BLaER1 treated with 17β-estradiol and CSF1 and Interleukin-3, amounts not matched to agents 10 nM and 100 nM (cell line): ENCODE measurements at regions not wholly inside any gene's neighbourhood (a gene's known extent, or its start where the extent isn't known, plus 50 kb on each side); places are given as distances from the start of the nearest gene placed in this dataset.

Experiments
- H3K27ac ChIP-seq, 11 experiments: shearing (Covaris generic); formaldehyde crosslinking; 2 replicates each; pipeline ENCODE4 v1.8.1; 2022
- H3K27me3 ChIP-seq, 11 experiments: shearing (Covaris generic); formaldehyde crosslinking; 2 replicates each; pipeline ENCODE4 v1.8.1; 2022
- H3K36me3 ChIP-seq, 11 experiments: shearing (Covaris generic); formaldehyde crosslinking; 2 replicates each; pipeline ENCODE4 v1.8.1; 2022
- H3K4me1 ChIP-seq, 10 experiments: shearing (Covaris generic); formaldehyde crosslinking; 2 replicates each; pipeline ENCODE4 v1.8.1; 2022
- H3K4me2 ChIP-seq, 11 experiments: shearing (Covaris generic); formaldehyde crosslinking; 2 replicates each; pipeline ENCODE4 v1.8.1; 2022
- H3K4me3 ChIP-seq, 10 experiments: shearing (Covaris generic); formaldehyde crosslinking; 2 replicates each; pipeline ENCODE4 v1.8.1; 2022
- H3K9ac ChIP-seq, 11 experiments: shearing (Covaris generic); formaldehyde crosslinking; 2 replicates each; pipeline ENCODE4 v1.8.1; 2022
- H3K9me3 ChIP-seq, 11 experiments: shearing (Covaris generic); formaldehyde crosslinking; replicated peaks in 1 of 11; 2 replicates each; pipeline ENCODE4 v1.8.1; 2022
- H4K20me1 ChIP-seq, 11 experiments: shearing (Covaris generic); formaldehyde crosslinking; 2 replicates each; pipeline ENCODE4 v1.8.1; 2022
- Cebpa-rat ChIP-seq, 11 experiments: shearing (Covaris generic); IDR thresholded peaks; 2 replicates each; pipeline ENCODE4 v1.8.1; 2022

GRCh38 chr5:2684606-2685005 lies 66.9 kb downstream of the IRX2 start:
- TF ChIP-seq Cebpa-rat (IDR thresholded peaks at IDR 0.05), result no peak
- Histone ChIP-seq H3K4me1 (peaks cover 0 to 48% (median 37%) of the 10 kb centered on the region in 10 experiments; a peak in 16 of 20 replicates), H3K9ac (no peak overlapping the region), H3K27me3 (no peaks in the 10 kb centered on the region), H4K20me1 (no peaks in the 10 kb centered on the region), H3K36me3 (no peaks in the 10 kb centered on the region), H3K27ac (no peak overlapping the region), H3K9me3 (peaks cover 0 to 7% (median 0%) of the 10 kb centered on the region in 11 experiments; a peak in 5 of 22 replicates), H3K4me3 (no peak overlapping the region), H3K4me2 (no peak overlapping the region)

DNA sequence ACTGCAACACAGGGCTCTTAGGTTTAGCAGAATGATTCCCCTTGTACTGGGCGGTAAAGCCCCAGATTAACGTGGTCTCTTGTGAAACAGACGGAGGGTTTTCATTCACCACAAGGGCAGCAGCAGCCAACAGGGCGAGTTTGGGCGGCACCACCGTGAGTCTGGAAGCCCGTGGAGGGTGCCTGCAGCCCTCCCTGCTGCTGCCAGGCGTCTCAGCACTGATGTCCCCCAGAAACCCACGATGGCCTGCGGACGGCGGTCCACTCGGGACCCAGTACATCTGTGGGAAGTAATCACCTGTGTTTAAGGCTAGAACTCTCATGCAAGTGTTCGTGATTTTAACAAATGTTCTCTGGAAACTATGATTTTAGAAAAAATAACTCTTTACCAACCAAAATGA lies 67.8 kb downstream of the IRX2 start:
- Histone ChIP-seq H3K9ac (no peak overlapping the region), H3K27me3 (no peaks in the 10 kb centered on the region), H3K4me3 (no peak overlapping the region), H3K36me3 (no peaks in the 10 kb centered on the region), H3K4me2 (no peak overlapping the region), H3K4me1 (peaks cover 0 to 44% (median 33%) of the 10 kb centered on the region in 10 experiments; a peak in 16 of 20 replicates), H4K20me1 (no peaks in the 10 kb centered on the region), H3K9me3 (no peaks in the 10 kb centered on the region; a peak in 1 of 22 replicates), H3K27ac (no peak overlapping the region)
- no peak for TF ChIP-seq Cebpa-rat (IDR thresholded peaks at IDR 0.05)

DNA sequence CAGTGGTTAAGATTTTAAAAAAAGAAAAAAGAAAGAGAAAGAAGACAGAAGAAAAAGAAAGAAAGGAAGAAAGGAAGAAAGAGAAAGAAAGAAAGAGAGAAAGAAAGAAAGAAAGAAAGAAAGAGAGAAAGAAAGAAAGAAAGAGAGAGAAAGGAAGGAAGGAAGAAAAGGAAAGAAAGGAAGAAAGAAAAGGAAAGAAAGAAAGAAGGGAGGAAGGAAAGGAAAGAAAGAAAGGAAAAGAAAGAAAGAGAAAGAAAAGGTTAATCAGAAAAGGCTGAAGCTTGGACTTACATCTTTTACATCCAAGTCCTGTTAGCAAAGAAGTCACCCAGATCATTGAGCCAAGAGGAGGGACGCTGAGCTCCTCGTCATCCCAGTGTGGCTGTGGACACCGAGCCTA lies 70.0 kb downstream of the IRX2 start:
- Histone ChIP-seq H3K27me3 (no peaks in the 10 kb centered on the region), H3K9me3 (peaks cover 6 to 17% (median 12%) of the 10 kb centered on the region in 11 experiments; a peak in 18 of 22 replicates), H3K4me3 (no peak overlapping the region), H3K4me2 (peak overlapping the region in 8 of 11 experiments; percentile 9 to 66 (median 46); a peak in 10 of 22 replicates), H4K20me1 (no peaks in the 10 kb centered on the region), H3K36me3 (no peaks in the 10 kb centered on the region), H3K9ac (no peak overlapping the region), H3K4me1 (peaks cover 0 to 22% (median 11%) of the 10 kb centered on the region in 10 experiments; a peak in 13 of 20 replicates), H3K27ac (no peak overlapping the region)
- no peak for TF ChIP-seq Cebpa-rat (IDR thresholded peaks at IDR 0.05)

DNA sequence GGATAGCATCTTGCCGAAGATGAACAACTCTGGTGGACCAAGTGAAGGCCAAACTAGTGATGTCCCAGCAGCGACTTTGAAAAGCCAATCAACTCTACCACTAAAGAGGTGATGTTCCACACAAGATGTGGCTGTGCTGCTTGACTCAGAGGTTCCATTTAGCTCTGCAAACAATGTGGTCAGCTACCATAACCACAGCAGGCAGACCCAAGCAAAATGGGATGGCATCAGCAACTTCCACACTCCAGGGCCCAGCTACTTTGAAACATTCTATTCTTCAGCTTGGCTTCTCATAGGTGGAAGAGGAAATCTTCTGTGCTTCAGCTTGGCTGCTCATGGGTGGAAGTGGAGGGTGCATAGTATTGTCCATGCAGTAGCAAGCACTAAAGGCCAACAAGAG lies 70.5 kb downstream of the IRX2 start:
- H3K4me3 ChIP-seq, result no peak overlapping the region
- H3K4me2 ChIP-seq, result peak overlapping the region in 8 of 11 experiments; percentile 9 to 66 (median 50); a peak in 13 of 22 replicates
- H3K9ac ChIP-seq, result no peak overlapping the region
- no peak for TF ChIP-seq Cebpa-rat (IDR thresholded peaks at IDR 0.05)
- H4K20me1 ChIP-seq, result no peaks in the 10 kb centered on the region
- H3K36me3 ChIP-seq, result no peaks in the 10 kb centered on the region
- peaks cover 0 to 17% (median 10%) of the 10 kb centered on the region in 10 experiments; a peak in 13 of 20 replicates for H3K4me1 ChIP-seq
- peaks cover 9 to 20% (median 16%) of the 10 kb centered on the region in 11 experiments; a peak in 18 of 22 replicates for H3K9me3 ChIP-seq
- H3K27me3 ChIP-seq, result no peaks in the 10 kb centered on the region
- H3K27ac ChIP-seq, result no peak overlapping the region

DNA sequence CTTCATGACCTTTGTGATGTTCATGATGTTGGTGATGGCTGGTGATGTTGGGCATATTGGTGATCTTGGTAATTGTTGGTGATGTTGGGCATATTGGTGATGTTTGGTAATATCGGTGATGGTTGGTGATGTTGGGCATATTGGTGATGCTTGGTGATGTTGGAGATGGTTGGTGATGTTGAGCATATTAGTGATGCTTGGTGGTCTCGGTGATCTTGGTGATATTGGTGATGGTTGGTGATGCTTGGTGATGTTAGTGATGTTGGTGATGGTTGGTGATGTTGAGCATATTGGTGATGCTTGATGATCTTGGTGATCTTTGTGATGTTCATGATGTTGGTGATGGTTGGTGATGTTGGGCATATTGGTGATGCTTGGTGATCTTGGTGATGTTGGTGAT lies 73.8 kb downstream of the IRX2 start:
- Histone ChIP-seq H3K27me3 (no peaks in the 10 kb centered on the region), H3K4me1 (peaks cover 0 to 17% (median 9%) of the 10 kb centered on the region in 10 experiments; a peak in 13 of 20 replicates), H4K20me1 (no peaks in the 10 kb centered on the region), H3K36me3 (no peaks in the 10 kb centered on the region), H3K9me3 (peaks cover 9 to 21% (median 16%) of the 10 kb centered on the region in 11 experiments; a peak in 18 of 22 replicates), H3K27ac (no peak overlapping the region), H3K9ac (no peak overlapping the region), H3K4me3 (no peak overlapping the region), H3K4me2 (no peak overlapping the region)
- no peak for TF ChIP-seq Cebpa-rat (IDR thresholded peaks at IDR 0.05)

DNA sequence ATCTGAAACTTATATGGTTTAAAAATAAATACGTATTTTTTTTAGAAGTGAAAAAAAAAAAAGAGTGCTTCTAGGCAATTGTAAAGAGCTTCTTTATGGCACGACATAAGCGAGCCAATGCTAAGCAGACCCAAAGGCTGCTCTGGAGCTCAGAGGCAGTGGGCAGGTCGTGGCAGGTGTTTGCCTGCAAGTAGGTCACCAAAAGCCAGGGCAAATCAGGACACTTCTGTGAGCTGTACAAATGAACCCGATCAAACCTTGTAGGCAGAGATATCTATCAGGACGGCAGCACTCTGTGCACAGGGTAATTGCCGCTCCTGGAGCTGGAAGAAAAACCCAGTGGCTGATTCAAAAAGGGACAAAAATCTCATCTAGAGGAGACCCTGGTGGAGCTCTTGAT lies 75.9 kb downstream of the IRX2 start:
- no peak overlapping the region for H3K4me2 ChIP-seq
- no peak for TF ChIP-seq Cebpa-rat (IDR thresholded peaks at IDR 0.05)
- peaks cover 9 to 21% (median 16%) of the 10 kb centered on the region in 11 experiments; a peak in 18 of 22 replicates for H3K9me3 ChIP-seq
- H3K27ac ChIP-seq, result no peak overlapping the region
- no peak overlapping the region for H3K9ac ChIP-seq
- H3K36me3 ChIP-seq, result no peaks in the 10 kb centered on the region
- no peaks in the 10 kb centered on the region for H3K27me3 ChIP-seq
- H3K4me1 ChIP-seq, result peaks cover 0 to 2% (median 1%) of the 10 kb centered on the region in 10 experiments; a peak in 9 of 20 replicates
- no peak overlapping the region for H3K4me3 ChIP-seq
- H4K20me1 ChIP-seq, result no peaks in the 10 kb centered on the region

DNA sequence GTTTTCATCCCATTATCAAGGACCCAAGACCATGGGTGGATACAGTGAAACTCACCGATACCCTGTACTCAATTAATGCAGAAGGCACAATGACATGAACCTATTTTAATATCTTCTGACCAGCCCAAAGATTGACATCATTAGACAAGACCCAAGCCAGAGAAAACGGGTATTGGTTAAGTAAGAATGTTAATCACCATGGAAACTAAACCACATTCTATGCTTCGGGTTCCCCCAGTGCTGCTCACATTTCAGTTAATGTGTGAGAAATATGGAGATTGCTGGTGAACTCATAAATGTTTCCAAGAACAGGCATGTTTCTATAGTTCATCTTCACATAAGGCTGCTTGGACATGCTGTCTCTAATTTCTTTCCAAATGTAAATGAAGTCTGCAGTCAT lies 77.0 kb downstream of the IRX2 start:
- no peak overlapping the region for H3K4me3 ChIP-seq
- H3K4me1 ChIP-seq, result no peaks in the 10 kb centered on the region

DNA sequence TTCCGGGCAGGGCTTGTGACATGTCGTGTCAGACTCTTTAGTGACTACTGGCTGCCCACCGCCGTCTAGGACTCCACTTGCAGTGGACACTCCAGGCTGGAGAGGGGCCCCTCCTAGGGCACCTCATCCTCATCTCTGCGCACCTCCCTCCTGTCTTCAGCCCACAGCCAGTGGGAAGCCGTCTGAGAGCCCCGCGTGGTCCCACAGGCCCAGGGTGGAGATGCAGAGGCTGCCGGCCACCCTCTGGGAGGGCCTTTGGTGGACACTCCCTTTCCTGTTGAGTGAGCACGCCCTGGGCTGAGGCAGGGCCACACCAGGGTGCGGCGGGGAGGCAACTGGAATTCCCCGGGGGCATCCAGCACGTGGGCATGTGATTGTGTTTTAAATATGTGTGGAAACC lies 80.5 kb downstream of the IRX2 start:
- Histone ChIP-seq H3K27me3 (no peaks in the 10 kb centered on the region), H3K36me3 (no peaks in the 10 kb centered on the region), H3K4me3 (no peak overlapping the region), H3K9me3 (peaks cover 0 to 5% (median 0%) of the 10 kb centered on the region in 11 experiments; a peak in 2 of 22 replicates), H4K20me1 (no peaks in the 10 kb centered on the region), H3K4me1 (peaks cover 3 to 9% (median 7%) of the 10 kb centered on the region in 10 experiments; a peak in 17 of 20 replicates), H3K27ac (no peak overlapping the region), H3K9ac (no peak overlapping the region), H3K4me2 (no peak overlapping the region; a peak in 1 of 22 replicates)
- no peak for TF ChIP-seq Cebpa-rat (IDR thresholded peaks at IDR 0.05)

More for the DNA sequence above, 77.0 kb downstream of the IRX2 start:
- peaks cover 9 to 21% (median 16%) of the 10 kb centered on the region in 11 experiments; a peak in 18 of 22 replicates for H3K9me3 ChIP-seq
- no peaks in the 10 kb centered on the region for H4K20me1 ChIP-seq
- TF ChIP-seq Cebpa-rat (IDR thresholded peaks at IDR 0.05), result no peak
- H3K27ac ChIP-seq, result no peak overlapping the region
- no peak overlapping the region for H3K9ac ChIP-seq
- no peaks in the 10 kb centered on the region for H3K36me3 ChIP-seq
- no peak overlapping the region for H3K4me2 ChIP-seq
- no peaks in the 10 kb centered on the region for H3K27me3 ChIP-seq

GRCh38 chr5:2669913-2670312 lies 81.6 kb downstream of the IRX2 start:
- H4K20me1 ChIP-seq, result no peaks in the 10 kb centered on the region
- H3K4me3 ChIP-seq, result no peak overlapping the region
- peaks cover 11 to 20% (median 18%) of the 10 kb centered on the region in 10 experiments for H3K4me1 ChIP-seq
- no peaks in the 10 kb centered on the region for H3K27me3 ChIP-seq
- no peak overlapping the region for H3K9ac ChIP-seq
- no peak overlapping the region for H3K27ac ChIP-seq
- H3K36me3 ChIP-seq, result no peaks in the 10 kb centered on the region
- H3K4me2 ChIP-seq, result no peak overlapping the region
- no peak for TF ChIP-seq Cebpa-rat (IDR thresholded peaks at IDR 0.05)
- H3K9me3 ChIP-seq, result no peaks in the 10 kb centered on the region

- Histone ChIP-seq H3K36me3 (no peaks in the 10 kb centered on the region), H3K27ac (no peak overlapping the region), H3K9ac (no peak overlapping the region), H3K27me3 (no peaks in the 10 kb centered on the region), H3K4me1 (peaks cover 17 to 26% (median 24%) of the 10 kb centered on the region in 10 experiments), H3K4me2 (no peak overlapping the region), H3K4me3 (no peak overlapping the region), H3K9me3 (no peaks in the 10 kb centered on the region), H4K20me1 (no peaks in the 10 kb centered on the region)
- no peak for TF ChIP-seq Cebpa-rat (IDR thresholded peaks at IDR 0.05)
These were observed 82.2 kb downstream of the IRX2 start for GRCh38 chr5:2669259-2669658.
